HG03457 (cell line): ENCODE measurements at regions not wholly inside any gene's neighbourhood (a gene's known extent, or its start where the extent isn't known, plus 50 kb on each side); places are given as distances from the start of the nearest gene placed in this dataset.

Source experiments
- ATAC-seq: cut with Tn5 transposase; IDR thresholded peaks from one replicate; pipeline ENCODE4 v1.9.1; 2021; ENCODE audit warnings: moderate number of reproducible peaks; ENCODE audit not compliant: unreplicated experiment

GRCh38 chr11:122062763-122063162 is 53.3 kb downstream of the BLID start:
- no peak for ATAC-seq

DNA sequence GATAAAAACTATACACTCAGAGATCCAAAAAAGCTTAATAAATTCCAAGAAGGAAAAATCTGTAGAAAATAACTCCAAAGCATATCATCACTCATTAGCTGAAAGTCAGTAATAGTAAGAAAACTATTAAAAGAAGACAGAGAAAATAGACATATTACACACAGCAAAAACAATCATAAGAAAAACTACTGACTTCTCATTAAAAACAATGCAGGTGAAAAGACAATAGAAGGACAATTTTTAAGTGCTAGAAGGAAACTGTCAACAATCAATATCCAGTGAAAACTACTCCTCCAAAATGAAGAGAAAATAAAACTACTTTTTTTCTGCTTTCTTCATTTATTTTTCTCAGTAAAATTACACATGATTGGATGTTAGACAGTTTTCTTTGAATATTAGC is 56.5 kb downstream of the BLID start:
- ATAC-seq = no peak

- ATAC-seq = no peak
Measured at GRCh38 chr11:122050021-122050690, 65.9 kb downstream of the BLID start.

DNA sequence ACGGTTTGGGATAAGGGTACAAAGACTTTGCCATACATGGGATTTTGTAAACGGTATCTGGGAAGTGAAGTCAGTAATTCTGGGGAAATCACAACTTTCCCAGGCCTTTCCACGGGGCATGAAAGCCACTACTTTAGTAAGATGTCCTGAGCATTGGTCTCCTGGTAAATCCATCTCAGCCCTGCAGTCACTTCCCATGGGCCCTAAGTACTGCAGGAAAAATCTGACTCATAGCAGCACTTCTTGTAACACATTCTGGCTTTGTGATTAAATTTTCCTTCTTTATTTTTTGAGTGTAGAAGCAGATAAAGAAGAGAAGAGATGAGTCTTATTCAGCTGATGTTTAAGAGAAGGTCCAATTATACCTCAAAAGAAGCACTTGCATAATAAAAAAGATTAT is 67.6 kb downstream of the BLID start:
- no peak for ATAC-seq

GRCh38 chr11:122046846-122047245 is 69.2 kb downstream of the BLID start:
- ATAC-seq = no peak

DNA sequence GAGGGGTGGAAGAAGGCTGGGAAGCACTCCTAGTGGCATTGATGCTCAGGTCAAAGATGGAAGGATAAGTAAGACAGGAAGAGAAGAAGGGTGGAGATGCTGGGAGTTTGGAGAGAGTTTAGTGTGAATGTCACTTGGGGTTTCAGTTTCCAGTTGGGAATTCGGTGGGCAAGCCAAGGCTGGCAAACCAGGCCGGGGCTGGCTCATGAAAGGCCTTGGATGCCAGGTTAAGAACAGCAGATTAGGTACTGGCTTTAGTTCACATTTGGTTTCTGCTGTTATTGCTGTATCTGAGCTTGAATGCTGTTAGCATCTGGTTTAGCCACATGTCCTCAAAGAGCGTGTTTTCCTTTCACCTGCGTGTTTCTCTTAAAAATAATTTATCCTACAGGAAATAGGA is 69.6 kb downstream of the BLID start:
- ATAC-seq = no peak

DNA sequence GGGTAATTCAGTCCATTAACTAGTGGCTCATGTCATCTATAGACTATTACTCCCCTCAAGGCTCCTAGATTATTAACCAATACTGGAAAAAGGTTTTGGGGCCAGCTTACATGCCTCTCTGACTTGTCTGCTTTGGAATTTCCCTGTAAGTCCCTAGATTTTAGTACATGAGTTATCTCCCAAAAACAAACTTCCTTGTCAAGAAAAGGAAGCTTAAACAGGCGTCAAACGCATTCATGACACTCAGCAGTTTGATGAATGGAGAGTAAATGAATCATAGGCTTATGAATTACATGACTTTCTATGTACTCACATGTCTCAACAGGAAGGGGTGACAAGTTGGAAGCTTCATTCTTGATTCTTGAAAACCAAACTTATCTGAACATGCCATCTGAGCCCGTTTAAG is 70.8 kb downstream of the BLID start:
- ATAC-seq = no peak

GRCh38 chr11:122044086-122044485 is 71.9 kb downstream of the BLID start:
- no peak for ATAC-seq

GRCh38 chr11:122042981-122043380 is 73.0 kb downstream of the BLID start:
- no peak for ATAC-seq

- no peak for ATAC-seq
Measured at GRCh38 chr11:122040464-122040863, 75.6 kb downstream of the BLID start.

GRCh38 chr11:122038543-122038942 is 77.5 kb downstream of the BLID start:
- no peak for ATAC-seq

DNA sequence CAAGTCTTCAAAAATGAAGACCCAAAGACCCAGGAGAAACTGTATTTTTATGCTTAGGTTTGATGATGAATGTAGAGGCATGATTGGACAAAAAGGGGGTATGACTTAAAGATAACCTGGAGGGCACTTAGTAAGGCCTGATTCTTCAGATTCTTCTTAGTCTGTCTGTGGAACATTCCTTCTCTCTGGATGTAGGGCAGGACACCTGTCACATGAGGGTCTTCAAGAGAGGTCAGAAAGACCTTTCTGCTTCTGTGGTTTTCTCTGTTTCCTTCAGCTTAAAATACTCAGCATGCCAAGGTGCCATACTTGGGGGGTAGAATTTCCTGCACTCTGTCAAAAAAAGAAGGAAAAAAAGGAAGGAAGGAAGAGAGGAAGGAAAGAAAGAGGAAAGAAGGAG is 78.1 kb downstream of the BLID start:
- no peak for ATAC-seq

DNA sequence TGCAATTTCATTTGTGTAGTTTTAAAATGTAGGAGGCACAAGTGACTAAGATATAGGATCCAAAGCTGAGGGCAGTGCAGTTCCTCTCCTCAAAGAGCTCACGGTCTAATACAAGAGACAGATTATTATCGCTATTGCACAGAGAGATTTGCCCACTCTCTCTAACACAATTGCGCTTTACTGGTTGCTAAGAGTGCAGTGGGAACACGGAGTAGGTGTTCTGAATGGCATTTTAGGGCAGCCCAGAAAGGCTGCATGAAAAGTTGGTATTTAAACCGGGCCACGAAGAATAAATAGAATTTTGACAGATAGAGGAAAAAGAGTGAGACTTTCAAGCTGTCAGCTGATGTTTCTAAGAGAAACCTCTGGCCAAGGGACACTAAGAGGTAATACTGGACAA is 79.5 kb downstream of the BLID start:
- no peak for ATAC-seq

- no peak for ATAC-seq
Measured at GRCh38 chr11:122036018-122036417, 80.0 kb downstream of the BLID start.

DNA sequence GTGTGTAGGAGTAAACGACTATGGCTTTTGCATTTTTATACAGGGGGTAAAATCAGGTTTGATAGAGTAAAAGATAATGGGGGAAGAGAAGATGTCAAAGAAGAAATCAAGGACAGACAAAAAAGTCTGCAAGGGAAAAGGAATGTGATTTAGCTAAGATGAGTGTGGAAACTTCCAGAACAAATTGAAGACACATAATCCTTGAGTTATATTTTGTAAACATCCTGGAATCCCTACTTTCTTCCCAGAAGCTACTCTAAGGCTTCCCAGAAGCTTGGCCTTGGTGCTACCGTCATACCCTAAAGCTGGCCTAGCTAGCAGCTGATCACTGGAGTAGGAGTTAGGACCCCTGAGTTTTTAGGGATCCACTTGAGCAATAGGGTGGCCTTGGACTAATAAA is 82.4 kb downstream of the BLID start:
- no peak for ATAC-seq

GRCh38 chr11:122033193-122033592 is 82.8 kb downstream of the BLID start:
- ATAC-seq = no peak

DNA sequence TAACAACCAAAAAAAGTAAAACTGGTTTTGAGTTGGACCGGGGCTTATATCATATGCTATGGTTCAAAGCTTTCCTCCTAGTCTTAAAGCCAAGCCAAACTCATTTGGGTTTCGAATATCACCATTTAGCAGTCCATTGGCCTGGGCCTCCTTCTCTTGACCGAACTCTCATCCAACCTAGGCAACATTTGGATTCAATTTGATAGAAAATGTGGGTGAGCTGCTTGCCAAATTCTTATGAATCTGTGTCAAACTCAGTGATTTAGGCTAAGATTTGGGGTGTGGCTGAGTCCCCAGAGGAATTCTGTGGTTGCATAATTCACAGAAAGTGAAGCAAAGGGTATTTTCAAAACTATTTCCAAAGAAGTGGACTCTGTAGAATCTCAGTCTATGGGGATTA is 83.7 kb downstream of the BLID start:
- no peak for ATAC-seq

GRCh38 chr11:122031813-122032212 is 84.2 kb downstream of the BLID start:
- ATAC-seq = no peak

GRCh38 chr11:122030286-122030685 is 85.7 kb downstream of the BLID start:
- ATAC-seq = no peak

DNA sequence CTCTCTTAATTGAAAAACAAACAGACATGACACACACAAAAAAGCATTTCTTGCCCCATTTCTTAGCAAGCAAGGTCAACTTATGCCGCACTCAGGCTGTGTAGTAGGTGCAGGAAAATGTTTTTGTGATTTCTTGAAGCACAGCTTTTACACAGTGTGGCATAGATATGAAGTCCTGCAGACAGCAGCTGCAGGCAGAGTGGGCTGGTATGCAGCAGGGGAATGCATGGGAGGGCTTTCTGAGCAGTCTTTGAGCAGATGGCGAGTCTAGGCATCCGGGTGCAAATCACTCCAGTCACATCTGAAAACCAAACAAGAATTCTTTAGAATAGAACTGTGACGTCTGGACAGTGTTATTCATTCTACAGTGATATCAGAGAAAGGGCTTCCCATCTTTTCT is 87.5 kb downstream of the BLID start:
- no peak for ATAC-seq

- ATAC-seq = no peak
Measured at GRCh38 chr11:122028036-122028435, 88.0 kb downstream of the BLID start.

DNA sequence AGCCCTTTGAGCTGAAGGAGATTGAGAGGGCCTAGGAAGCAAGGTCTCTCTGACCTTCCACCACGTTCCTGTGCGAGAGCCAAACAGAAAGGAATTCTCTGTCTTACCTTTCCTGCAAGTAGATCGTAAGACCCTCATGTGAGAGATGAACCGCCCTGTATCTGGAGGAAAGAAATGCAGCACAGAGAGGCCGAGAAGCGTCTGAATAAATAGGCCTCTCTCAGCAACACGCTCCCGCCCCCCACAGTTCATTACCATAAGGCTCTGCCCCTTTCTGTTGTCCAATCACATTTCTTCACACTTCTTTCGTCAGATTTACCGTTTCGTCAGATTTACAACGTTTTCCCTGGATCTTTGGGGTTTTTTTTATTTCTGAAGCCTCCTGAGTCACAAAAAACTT is 90.3 kb downstream of the BLID start:
- ATAC-seq = no peak

DNA sequence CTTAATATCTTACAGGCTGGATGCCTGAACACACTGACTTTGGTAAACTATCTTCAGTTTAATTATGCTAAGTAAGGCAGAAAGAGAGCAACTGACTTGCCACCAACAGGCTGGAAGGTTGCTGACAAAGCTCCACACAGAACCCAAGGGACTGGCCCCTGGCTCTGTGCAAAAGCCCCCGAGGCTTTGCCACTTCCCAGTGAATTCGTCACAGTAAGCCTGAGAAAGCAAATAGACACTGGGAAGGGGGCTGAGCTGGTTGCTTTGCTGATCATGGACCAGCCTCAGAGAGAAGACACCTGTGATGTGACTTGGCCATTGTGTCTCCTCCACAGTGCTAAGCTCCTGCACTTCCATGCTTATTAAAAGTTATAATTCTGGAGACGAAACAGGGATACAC is 91.7 kb downstream of the BLID start:
- no peak for ATAC-seq
